COLO668 (cell line): ENCODE measurements at regions not wholly inside any gene's neighbourhood (a gene's known extent, or its start where the extent isn't known, plus 50 kb on each side); places are given as distances from the start of the nearest gene placed in this dataset.

Experiments
- DNase-seq: peaks from one replicate; lab custom pipeline; 2025; ENCODE audit not compliant: unreplicated experiment; lab: John Stamatoyannopoulos, UW

- DNase-seq = no peak
Measured at GRCh38 chr13:76225815-76226489, 589.8 kb downstream of the LMO7 start.

- DNase-seq = no peak
Measured at GRCh38 chr13:76223999-76224398, 587.9 kb downstream of the LMO7 start.

- no peak for DNase-seq
Measured at GRCh38 chr13:76223565-76223964, 587.4 kb downstream of the LMO7 start.

GRCh38 chr13:76222511-76222910 is 586.4 kb downstream of the LMO7 start:
- no peak for DNase-seq

GRCh38 chr13:76216729-76217128 is 580.6 kb downstream of the LMO7 start:
- DNase-seq = no peak

GRCh38 chr13:76214001-76214400 is 577.9 kb downstream of the LMO7 start:
- no peak for DNase-seq

- no peak for DNase-seq
Measured at GRCh38 chr13:76213423-76213904, 577.3 kb downstream of the LMO7 start.

- peak; percentile 36 for DNase-seq
Measured at GRCh38 chr13:76210262-76210661, 574.1 kb downstream of the LMO7 start.

- DNase-seq = no peak
Measured at GRCh38 chr13:76198568-76199163, 562.5 kb downstream of the LMO7 start.

GRCh38 chr13:76189882-76190519 is 553.9 kb downstream of the LMO7 start:
- DNase-seq = no peak

GRCh38 chr13:76175961-76176725 is 540.0 kb downstream of the LMO7 start:
- DNase-seq = no peak

GRCh38 chr13:76168661-76169060 is 532.5 kb downstream of the LMO7 start:
- no peak for DNase-seq

GRCh38 chr13:76164290-76164689 is 528.2 kb downstream of the LMO7 start:
- DNase-seq = no peak

GRCh38 chr13:76163761-76164160 is 527.6 kb downstream of the LMO7 start:
- no peak for DNase-seq

GRCh38 chr13:76160961-76161925 is 525.1 kb downstream of the LMO7 start:
- DNase-seq = no peak

GRCh38 chr13:76160506-76160905 is 524.4 kb downstream of the LMO7 start:
- no peak for DNase-seq

GRCh38 chr13:76157926-76158325 is 521.8 kb downstream of the LMO7 start:
- no peak for DNase-seq

GRCh38 chr13:76153239-76153638 is 517.1 kb downstream of the LMO7 start:
- no peak for DNase-seq

- DNase-seq = no peak
Measured at GRCh38 chr13:76148926-76149325, 512.8 kb downstream of the LMO7 start.

GRCh38 chr13:76148374-76148773 is 512.2 kb downstream of the LMO7 start:
- no peak for DNase-seq
